ENCODE measurements at regions not wholly inside any gene's neighbourhood (a gene's known extent, or its start where the extent isn't known, plus 50 kb on each side); places are given as distances from the start of the nearest gene placed in this dataset.

- TF ChIP-seq, protein P1, sequence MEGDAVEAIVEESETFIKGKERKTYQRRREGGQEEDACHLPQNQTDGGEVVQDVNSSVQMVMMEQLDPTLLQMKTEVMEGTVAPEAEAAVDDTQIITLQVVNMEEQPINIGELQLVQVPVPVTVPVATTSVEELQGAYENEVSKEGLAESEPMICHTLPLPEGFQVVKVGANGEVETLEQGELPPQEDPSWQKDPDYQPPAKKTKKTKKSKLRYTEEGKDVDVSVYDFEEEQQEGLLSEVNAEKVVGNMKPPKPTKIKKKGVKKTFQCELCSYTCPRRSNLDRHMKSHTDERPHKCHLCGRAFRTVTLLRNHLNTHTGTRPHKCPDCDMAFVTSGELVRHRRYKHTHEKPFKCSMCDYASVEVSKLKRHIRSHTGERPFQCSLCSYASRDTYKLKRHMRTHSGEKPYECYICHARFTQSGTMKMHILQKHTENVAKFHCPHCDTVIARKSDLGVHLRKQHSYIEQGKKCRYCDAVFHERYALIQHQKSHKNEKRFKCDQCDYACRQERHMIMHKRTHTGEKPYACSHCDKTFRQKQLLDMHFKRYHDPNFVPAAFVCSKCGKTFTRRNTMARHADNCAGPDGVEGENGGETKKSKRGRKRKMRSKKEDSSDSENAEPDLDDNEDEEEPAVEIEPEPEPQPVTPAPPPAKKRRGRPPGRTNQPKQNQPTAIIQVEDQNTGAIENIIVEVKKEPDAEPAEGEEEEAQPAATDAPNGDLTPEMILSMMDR (IDR thresholded peaks at IDR 0.05) = no peak
- TF ChIP-seq POLR2A (IDR thresholded peaks at IDR 0.05) = no peak
Measured at GRCh38 chr11:120040151-120040840, 97.6 kb downstream of the TRIM29 start.
